ENCODE measurements at regions not wholly inside any gene's neighbourhood (a gene's known extent, or its start where the extent isn't known, plus 50 kb on each side); places are given as distances from the start of the nearest gene placed in this dataset.

GRCh38 chr12:60568914-60569313, 973.1 kb downstream of the SLC16A7 start:
- TF ChIP-seq EZH2 (IDR thresholded peaks at IDR 0.05; ENCODE audit: low read length, missing control alignments), result no peak
- TF ChIP-seq CTCF (conservative IDR thresholded peaks at IDR 0.05 in 1 of 2, IDR thresholded peaks at IDR 0.05 in 1 of 2; ENCODE audit: low read depth in 1 of 2, low read length in 2 of 2), result no peak

Data from fibroblast of lung (primary cell).